ENCODE measurements at regions not wholly inside any gene's neighbourhood (a gene's known extent, or its start where the extent isn't known, plus 50 kb on each side); places are given as distances from the start of the nearest gene placed in this dataset.
A peak's percentile ranks its signal among the peaks of the same experiment; 100 is the strongest.

DNA sequence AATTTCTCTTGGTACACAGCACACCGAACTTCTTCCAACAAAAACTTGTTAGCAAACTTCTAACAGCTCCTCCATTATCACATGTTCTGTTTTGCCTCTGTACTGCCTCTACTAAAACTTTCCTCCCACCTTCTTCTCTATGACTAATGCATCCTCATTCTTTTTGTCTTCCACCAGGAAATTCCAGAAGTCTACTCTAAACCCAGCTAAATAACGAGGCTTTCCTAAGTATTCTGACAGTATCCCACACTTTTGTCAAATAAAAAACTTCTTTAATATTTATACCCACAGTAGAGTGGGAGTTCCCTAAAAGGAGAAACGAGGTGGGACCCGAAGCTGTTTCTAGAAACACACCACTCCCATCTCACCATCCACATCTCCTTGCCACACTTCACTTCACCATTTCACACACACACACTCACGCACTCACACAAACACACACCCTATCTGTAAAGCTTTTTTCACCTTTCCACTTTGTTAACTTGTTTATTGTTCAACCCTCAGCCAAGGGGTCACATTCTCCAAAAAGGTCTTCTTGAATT, 280.3 kb downstream of the ARAP2 start:
- DNase-seq (ENCODE audit: low read depth): peak; percentile 52

DNA sequence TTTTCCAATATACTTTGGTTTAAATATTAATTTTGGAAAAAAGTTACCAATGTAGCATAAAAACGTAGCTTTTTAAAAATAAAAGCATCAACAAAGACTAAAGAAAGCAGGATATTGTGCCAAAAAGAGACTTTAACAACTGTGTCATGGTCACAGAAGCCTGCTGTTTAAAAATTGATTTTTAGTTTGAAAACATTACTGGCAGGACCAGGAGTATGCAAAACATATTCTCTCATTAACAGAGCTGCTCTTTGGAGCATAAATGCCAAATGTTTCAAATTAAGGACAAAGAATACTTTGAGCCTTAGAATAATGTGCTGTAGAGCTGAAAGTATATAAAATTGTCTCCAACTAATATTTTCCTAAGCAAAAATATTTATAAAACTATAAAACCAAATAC, 279.0 kb downstream of the ARAP2 start:
- DNase-seq (ENCODE audit: low read depth): no peak

DNA sequence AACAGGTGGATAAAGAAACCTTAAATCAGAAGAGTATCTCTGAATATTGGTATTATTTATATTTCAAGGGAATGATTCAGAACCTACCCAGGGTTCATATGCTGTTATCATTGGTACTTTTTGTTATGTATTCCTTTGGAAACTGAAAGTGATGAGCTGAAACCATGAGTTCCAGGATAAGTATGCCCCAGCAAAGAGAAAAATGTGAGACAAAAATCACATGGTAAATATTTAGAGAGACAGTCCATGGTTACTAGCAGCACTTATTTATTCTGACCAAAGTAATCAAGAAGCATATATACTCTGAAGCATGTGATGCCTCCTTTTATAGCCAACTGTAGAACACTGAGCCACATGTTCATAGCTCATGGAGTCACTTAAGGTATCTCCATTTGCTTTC, 277.7 kb downstream of the ARAP2 start:
- DNase-seq (ENCODE audit: low read depth): no peak

DNA sequence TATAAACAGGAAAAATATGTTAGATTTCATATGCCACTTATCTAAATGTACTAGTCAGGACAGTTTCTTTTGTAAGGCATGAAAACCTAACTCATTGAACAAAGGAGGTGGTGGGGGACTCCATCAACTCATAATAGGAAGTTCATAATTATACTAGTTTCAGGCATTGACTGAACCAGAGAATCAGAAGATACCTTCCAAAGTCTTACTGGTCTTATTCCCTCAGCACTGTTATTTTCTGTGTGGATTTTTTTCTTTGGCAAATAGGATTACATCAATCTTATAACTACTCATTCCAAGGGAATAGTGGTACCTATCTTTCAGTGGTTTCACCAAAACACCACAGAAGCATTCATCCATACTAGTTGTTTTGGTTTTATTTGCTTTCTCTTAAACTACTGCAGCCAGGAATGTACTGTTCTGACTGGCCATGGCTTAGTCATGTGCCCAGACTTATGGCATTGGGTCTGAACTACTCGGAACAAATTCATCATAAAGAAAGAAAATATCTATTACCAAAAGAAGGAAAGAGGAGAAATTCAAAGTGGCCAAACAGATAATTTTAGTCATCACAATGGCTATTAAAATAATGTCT, 273.9 kb downstream of the ARAP2 start:
- no peak for DNase-seq (ENCODE audit: low read depth)

DNA sequence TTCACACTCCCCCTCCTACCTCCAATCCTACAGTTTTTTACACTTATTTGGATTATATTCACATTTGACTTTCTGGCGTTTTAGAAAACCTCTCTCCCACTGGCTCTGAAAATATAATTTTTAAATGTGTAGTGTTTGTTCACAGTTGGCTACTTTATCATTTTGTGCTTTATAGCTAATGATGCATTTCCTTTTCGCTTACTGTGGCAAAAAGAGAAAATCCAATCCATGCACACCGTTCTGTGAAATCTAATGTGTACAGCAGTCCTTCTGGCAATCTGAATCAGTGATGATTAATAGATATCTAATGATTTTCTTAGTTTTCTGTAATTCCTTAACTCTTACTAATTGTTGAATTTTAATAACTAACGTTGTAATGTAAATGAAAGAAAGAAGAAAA, 271.5 kb downstream of the ARAP2 start:
- no peak for DNase-seq (ENCODE audit: low read depth)

DNA sequence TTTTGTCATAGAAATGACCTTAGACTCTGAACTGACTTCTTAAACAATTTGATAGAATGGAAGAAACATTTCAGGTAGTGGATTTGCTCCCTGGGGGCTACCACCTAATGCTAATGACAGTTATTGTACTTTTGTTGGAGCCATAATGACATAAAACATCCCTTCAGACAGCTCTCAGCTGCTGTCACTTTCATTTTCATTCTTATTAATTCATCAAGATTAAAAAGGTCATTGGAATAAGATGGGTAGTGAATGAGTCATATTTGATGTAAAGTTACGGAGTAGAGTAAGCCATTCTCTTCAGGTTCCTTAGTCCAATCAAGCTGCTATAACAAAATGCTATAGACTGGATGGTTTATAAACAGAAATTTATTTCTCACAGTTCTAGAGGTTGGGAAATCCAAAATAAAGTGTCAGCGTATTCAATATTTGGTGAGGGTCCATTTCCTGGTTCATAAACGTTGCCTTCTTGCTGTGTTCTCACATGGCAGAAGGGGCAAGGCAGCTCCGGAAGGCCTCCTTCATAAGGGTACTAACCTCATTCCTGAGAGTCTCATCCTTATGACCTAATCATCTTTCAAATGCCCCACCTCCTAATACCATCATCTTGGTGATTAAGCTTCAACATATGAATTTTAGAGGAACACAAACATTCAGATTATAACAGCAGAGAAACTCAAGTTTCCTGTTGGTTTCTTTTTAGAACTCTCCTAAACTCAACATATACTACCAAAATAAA, 268.5 kb downstream of the ARAP2 start:
- DNase-seq (ENCODE audit: low read depth): no peak

DNA sequence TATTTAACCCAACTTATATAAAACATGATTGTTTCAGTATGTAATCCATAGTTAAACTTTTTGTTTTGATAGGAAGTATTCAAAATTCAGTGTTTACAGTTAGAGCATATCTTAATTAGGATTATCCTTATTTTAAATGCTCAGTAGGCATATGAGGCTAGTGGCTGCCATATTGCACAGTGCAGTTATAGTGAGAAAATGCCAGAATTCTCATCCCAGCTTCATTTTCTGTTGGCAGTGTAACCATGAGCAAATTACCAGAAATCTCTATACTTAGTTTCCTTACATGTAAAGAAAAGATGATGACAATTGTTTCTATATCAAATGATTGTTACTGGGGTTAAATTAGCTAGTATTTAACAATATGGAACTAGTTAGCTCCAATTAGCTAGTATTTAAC, 265.8 kb downstream of the ARAP2 start:
- no peak for DNase-seq (ENCODE audit: low read depth)

DNA sequence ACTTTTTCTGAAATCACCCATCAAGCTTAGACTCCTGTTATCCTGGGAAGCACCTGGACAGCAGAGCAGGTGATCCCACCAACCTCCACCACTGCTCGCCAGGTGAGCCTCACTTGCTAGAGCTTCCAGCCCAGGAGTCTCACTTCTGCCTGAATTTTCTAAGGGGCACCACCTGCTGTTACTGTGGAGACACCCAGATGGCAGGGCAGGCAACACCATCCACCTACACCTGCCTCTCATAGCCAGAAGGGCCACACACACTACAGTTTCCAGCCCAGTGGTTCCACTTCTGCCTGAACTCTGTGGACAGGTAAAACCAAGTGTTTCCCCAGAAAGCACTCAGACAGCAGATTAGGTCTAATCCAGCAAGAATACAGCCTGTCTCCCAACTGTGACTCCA, 262.0 kb downstream of the ARAP2 start:
- DNase-seq (ENCODE audit: low read depth): no peak

DNA sequence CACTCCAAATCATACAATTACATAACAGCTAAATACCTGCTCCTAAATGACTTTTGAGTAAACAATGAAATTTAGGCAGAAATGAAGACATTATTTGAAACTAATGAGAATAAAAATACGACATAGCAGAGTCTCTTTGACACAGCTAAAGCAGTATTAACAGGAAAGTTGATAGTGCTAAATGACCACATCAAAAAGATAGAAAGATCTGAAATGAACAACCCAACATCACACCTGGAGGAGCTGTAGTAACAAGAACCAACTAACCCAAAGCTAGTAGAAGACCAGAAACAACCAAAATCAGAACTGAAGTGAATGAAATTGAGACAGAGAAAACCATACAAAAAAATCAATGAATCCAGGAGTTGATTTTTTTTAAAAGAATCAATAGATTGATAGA, 257.8 kb downstream of the ARAP2 start:
- DNase-seq (ENCODE audit: low read depth): no peak

DNA sequence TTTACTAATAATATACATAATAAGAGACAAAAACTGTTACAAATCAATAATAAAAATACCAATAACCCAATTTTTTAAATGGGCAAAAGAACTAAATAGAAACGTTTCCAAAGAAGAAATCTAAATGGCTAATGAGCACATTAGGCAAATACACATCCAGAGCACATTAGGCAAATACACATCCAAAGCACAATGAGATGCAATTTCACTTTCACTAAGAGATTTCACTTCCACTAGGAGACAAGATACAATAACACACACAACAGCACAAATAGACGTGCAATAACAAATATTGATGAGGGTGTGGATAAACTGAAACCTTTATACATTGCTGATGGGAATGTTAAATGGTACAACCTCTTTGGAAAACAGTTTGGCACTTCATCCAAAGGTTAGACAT, 250.7 kb downstream of the ARAP2 start:
- no peak for DNase-seq (ENCODE audit: low read depth)

DNA sequence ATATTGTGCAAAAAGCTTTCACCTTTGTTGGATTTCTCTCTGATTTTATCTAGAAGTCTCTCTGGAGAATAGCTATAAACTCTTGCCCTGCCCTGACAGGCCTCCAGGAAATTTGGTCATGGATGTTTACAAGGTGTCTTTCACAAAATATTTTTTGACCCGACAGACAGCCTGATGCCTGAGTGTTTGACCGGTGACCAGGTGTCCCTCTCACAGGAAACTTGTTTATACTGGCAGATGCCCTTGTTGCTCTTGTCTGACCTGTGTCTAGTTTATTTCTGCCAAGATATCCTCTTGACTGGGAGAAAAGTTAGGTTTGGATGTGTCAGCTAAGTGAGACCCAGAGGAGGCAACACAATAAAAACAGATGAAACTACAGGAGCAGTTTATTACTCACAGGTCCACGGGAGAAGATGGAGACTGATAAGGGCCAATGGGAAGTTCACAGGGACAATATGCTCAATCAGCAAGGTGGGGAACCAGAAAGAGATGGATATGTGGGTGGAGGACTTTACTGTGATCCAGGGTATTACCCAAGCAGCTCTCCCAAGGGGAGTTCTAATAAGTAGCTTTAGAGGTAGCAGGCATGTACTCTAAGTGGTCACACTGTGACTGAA, 243.3 kb downstream of the ARAP2 start:
- no peak for DNase-seq (ENCODE audit: low read depth)

DNA sequence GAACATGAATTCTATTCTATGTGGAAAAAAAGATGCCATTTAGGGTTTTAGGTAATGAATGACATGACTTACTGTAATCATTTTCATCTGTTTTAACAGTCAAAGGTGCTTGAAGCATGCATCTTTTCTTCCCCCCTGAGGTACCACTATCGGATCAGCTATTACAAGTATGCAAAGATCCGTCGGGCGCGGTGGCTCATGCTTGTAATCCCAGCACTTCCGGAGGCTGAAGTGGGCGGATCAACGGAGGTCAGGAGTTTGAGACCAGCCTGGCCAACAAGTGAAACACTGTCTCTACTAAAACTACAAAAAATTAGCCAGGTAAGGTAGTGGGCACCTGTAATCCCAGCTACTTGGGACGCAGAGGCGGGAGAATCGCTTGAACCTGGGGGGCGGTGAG, 241.3 kb downstream of the ARAP2 start:
- DNase-seq (ENCODE audit: low read depth): no peak

DNA sequence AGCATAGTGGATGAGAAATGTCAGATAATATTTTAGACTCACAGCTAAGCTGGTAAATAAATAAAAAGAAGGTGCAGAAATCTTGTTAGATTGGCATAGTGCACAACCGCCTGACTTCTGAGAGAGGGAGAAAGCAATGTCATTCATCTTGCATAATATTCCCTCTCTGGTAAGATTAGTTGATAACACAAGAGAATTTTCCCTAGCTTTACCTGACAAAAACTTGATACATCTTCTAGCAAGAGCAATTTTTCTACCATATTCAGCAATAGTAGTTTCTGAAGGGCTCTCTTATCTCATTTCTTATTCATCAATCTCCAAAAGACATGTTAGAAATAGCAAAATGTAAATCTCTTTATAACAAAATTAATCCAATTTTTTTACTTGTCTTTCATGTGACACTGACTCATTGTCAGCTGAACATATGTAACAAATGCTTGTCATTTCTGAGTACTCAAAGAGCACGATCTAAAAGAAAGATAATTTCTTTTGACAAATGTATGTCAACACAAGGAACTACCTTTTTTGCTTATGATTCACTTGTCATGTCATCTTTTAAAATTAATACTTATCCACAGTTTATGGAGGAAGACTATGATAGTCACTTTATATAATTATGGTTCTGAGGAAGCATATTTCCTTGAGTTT, 240.0 kb downstream of the ARAP2 start:
- DNase-seq (ENCODE audit: low read depth): no peak

DNA sequence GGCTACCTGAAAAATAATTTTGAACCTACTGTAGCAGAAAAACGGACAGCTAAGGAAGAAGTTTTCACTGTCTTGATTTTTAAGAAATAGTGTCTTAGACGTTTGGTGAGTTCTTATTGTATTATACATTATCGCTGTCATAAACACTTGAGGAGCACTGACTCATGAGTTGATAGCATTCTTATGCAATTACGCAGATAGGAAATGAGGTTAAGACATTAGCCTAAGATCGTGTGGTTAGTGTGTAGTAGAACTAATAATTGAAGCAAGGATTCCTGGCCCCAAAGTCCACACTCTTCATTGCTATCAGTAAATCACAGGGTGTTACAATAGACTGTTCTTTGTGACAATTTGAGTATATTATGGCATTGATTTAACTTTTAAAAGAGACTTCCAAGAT, 238.1 kb downstream of the ARAP2 start:
- DNase-seq (ENCODE audit: low read depth): peak; percentile 79

DNA sequence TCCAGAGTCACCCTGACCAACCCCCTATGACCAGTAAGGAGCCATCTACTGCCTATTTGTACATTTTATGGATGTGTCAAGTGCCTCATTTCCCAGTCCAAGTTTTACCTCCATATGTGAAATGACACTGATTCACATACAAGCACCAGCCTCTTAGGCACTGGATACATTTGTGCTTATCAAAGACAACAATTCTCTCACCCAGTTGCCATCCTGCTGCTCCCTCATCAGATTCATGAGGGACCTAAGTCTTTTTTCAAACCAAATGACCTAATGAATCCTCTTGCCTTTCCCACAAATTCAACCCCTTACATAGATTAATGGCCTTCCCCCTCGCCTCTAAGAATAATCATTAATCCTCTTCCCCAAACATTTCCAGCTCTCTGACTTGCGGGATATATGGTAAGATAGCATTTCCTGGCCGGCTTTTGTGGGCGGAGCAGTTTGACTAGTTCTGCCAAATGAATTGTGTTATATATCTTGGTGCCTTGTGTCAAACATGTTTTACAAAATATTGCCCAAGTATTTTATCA, 233.9 kb downstream of the ARAP2 start:
- DNase-seq (ENCODE audit: low read depth): no peak

DNA sequence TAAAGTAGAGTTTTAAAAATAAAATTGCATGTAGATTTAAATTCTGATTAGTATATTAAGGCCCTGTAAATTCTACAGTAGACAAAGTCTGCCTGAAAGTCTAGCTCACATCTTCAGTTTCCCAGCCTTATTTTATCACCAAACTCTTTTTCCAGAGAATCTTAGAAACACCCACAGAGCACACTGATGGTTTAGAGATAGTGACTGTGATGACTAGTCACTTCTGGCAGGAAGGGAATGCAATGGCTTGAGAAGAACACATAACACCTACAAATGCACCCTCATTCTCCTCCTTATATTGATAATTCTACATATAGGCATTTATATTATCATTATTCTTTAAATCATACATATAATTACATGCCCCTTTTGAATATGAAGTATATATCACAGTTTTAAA, 232.9 kb downstream of the ARAP2 start:
- peak; percentile 4 for DNase-seq (ENCODE audit: low read depth)

DNA sequence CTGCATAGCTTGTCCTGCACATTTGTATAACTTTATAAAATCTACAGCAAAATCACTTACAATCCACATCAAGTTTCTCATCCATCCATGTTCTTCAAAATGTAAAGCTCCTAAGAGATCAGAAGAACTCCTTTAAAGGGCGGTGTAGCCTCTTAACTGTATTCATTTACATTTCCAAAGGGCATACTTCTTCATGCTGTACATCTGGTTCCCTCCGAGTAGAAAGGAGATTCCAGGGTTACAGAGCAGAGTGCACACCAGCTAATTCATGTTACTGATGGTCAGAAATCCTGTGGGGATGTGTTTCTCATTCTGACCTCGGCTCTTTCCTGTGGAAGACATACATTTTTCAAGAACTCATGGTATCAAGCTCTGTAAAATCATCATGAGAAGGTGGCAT, 231.8 kb downstream of the ARAP2 start:
- DNase-seq (ENCODE audit: low read depth): no peak

DNA sequence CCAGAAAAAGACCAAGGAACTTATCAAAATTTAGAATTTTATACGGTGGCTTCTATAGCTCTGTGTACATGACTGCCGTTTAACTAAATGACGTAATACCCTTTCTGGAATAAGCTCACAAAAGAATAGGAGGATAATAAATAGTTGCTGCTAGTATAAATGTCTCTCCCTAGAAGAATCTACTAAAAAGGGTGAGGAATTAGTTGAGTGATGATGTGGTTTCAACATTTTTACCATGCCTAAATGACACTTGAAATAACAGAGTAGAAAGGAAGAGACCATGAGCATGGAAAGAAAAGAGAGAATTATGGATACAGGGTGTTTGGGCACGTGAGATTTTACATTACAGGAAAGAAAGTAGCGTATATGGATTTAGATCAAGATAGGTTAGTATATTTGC, 231.1 kb downstream of the ARAP2 start:
- no peak for DNase-seq (ENCODE audit: low read depth)
